ENCODE measurements at regions not wholly inside any gene's neighbourhood (a gene's known extent, or its start where the extent isn't known, plus 50 kb on each side); places are given as distances from the start of the nearest gene placed in this dataset.
"Not testable (repeated sequence)": the region's sequence is repeated elsewhere in the genome, so short reads cannot be mapped to it uniquely, and the experiment has no call there.

DNA sequence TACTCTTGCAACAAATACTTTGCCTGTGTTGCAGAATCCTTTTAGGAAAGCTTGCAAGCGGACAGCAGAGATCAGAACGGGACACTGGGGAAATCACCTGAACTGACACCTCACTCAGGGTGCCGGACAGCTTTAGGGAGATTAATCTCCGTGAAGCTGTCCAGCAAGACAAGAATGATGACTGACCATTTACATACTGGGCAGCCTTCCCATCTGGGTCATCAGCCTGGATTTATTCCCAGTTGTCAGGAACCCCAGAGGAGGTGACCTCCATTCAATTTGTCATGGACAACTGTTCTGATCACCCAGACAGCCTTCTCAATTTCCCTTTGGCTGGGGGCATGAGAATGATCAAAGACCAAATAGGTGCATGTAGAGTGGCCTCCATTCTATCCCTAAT, 93.0 kb upstream of the EGFL6 start:
- DNase-seq = no peak

DNA sequence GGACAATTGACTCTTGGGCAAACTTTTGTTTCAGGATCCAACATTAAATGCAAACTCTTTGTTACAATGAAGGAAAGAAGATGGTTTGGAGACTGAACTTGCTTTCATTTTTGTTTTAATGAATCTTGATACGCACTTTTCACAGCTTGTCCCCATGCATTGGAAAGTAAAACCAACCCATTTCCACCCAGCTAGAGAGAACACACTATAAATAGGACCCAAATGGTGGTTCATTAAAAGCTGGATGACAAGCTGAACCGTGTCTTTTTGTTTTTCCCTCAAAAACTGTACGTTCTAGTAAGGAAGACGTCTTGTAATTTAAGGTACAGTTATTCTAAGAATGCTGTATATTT, 95.3 kb upstream of the EGFL6 start:
- no peak for DNase-seq

DNA sequence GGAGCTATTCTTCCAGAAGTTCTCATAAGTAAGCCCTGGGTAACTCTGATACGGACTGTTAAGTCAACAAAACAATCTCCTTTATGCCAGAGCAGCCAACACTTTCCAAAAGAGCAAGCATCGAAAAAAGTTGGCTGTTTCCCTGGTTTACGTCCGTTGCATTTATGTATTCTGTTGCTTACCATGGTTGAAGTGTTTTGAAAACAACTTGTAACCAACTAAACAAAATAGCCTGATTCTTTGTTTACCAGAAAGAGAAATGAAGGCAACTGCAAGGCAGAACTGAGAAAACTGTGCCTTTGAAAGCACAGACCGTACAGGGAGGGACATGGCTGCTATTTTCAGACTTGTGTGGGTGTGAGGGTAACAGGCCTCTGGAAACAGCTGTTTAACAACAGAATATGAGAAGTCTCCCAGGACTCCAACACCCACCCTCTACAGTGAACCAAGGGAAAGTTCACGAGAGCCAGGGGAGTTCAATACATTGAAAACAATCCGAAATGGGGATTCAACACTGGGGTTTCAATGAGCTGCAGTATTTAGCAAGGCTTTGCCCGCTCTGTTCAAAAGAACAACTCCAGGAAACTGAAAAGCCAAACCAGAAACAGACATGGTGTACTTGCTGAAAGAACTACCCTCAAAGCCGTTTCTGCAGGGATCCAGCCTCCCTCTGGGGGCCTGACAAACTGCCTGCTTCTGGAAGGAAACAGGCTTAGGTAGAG, 95.8 kb upstream of the EGFL6 start:
- DNase-seq = no peak

DNA sequence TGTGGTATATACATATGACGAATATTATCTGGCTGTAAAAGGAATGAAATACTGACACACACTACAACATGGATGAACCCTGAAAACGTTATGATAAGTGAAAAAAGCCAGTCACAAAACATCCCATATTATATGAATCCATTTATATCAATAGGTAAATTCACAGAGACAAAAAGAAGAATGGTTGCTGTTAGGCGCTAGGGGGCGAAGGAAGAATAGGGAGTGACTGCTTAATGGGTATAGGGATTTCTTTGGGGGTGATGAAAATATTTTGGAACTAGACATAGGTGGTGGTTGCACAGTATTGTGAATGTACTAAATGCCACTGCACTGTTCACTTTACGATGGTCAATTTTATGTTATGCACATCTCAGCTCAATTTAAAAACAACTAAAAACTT, 96.4 kb upstream of the EGFL6 start:
- DNase-seq = no peak

DNA sequence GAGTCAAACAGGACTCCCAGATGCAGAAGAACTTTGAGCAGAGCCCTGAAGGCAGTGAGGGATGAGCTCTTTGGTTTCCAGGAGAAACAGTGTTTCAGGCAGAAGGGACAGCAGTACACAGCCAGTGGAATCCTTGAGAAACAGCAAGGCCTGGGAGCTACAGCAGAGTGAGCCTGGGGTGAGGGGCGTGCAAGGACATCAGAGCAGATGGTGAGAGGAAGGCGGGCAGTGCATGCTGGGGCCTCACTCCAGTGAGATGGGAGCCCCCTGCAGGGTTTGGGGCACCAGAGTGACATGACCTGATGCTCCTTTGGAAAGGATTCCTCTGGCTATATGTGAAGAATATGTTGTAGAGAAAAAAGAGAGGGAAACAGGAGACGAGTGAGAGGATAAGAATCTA, 98.1 kb upstream of the EGFL6 start:
- no peak for DNase-seq

DNA sequence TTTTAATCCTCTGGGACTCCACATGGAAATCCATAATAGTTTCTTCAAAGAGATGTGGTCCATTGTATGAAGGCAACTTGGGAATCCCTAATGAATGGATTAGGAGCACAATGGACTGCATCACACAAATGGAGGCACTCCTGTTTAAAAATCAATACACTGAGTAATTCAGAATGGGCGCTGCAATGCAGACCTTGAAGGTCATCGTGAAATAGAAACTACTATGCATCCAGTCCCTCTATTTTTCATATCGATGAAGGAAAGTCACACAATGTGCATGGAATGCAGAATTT, 98.8 kb upstream of the EGFL6 start:
- DNase-seq = no peak

DNA sequence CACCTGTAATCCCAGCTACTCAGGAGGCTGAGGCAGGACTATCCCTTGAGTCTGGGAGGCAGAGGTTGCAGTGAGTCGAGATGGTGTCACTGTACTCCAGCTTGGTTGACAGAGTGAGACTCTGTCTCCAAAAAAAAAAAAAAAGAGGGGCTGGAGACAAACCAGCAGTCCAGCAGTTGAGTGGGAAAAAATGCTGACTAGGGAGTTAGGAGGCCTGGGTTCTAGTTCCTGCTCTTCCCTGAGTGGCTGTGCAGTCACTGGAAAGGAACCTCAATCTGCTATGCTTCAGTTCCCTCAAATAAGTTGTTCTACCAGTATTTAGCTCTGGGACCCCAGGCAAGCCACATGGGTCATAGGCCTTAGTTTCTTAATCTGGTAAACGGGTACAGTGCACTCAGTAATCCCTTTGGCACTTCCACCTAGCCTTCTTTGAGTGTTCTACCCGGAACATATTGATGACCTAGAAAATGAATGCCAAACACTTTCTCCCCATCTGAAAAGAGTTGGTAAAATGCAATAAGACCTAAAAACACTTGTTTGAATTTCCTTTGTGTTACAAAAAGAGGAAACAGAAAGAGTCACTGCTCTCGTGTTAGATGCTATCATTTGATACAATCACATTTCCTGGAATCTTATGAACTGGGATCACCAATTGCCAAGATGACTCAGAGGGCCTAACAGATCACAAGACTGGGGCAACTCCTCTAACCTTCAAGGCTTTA, 99.3 kb upstream of the EGFL6 start:
- peak; percentile 29 for DNase-seq

DNA sequence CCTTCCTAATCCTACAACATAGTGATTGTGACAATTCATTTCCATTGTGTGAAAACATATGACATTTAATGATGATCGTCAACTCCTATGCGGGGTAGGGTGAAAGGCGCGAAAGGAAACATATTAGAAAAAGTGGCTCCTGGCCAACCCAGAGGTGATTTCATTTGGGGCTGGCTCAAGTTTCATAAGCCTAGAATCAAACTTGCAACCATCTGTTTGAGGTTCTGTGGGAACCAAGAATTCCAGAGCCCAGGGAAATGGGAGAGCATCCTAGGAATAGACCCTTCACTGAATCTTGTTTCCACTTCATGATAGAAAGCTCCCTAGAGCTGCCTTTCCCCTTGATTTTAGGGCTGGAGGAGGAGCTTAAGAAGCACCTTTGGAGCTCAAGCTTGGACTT, 101.3 kb upstream of the EGFL6 start:
- DNase-seq = no peak

DNA sequence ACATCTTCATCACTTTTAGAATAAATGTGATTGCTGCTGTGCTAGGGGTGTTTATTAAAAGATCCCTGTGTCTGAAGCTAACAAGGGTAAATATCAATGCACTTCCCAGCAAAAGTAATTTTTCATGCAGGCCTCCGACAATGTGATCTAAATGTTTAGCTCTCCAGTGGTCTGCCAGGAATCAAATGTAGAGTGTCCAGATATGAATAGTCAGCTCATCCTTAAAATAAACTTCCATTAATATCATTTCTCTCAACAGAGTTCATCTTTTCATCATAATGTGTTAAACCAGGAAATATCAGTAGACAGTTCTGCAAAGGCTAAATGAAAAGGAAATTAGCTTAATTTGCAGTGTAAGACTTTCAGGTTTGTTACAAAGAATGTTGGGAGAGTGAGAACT, 102.2 kb upstream of the EGFL6 start:
- no peak for DNase-seq

DNA sequence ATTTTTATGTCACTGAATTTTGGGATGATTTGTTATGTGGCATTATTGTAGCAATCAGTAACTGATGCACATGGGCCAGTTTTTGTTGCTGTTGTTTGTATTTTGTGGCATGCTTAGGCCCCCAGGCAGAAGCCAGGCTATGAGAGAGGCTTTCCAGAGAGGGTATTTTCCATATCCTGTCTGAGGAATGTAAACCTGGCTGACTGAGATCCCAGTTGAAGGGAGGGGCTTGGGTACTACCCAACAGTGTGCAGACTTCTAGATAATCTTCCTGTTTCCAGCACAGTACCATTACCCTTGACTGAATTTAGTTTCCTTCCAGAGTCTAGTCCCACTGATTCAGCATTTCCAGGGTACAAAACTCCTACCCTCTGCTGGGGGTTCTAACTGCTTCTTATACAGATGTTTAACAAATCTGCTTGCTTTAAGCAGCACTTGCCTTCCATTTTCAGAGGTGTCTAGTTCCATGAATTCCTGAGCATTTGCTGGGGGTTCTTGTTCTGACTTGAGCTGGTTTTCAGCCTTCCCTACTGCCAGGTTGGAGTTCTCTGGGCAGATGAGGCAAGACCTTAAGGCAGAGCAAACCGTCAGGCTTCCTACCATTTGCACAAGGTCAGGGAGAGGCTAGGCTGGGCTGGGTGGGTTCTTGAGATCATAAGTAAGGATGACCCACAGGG, 104.7 kb upstream of the EGFL6 start:
- no peak for DNase-seq

DNA sequence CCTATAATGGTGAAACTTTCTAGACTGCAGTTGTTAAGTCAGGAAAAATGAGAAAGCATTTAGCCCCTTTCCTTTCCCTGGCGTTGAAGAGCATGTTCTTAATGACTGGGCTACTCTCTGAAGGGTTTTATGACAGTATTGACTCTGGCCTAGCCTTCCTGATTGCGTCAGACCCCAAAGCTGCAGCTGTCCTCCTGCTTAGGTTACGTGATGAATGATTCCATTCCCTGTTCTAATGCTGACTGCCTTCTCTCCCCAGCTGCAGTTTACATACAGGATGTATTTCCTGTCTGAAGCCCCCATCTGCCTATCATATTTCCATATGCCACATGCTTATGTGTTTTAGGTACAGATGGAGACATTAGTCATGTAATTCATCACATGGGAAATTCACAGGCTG, 105.8 kb upstream of the EGFL6 start:
- DNase-seq = peak; percentile 21

DNA sequence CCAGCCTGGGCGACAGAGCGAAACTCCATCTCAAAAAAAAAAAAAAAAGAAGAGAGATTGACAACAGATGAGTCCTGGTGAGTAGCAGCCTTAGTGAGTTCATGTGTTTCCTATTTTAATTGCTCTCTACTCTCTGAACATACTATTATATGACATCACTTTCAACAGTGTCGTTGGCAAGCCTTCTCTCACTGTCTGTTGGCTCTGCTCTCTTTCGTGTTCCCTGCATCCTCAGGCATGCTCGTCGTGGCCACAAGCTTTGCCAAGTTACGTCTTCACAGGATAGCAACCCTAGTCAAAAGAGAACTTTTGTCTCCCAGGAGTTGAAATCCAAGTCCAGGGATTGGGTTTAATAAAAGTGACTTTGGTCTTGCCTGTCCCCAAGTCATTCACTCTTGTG, 117.1 kb upstream of the EGFL6 start:
- no peak for DNase-seq

DNA sequence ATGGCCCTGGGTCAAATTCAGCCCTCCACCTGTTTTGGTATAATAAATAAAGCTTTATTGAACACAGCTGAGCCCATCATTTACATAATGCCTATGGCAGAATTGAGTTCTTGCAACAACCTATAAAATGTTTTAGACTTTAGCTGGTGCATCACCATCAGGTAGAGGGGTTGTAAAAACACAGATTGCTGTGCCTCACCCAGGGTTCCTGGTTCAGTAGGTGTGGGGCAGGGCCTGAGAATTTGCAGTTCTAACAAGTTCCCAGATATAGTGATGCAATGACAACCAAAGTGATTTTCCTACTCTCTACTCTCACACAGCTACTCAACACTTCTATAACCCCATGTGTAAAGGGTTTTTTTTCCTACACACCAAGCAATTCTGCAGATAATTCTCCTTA, 120.0 kb upstream of the EGFL6 start:
- DNase-seq = no peak

DNA sequence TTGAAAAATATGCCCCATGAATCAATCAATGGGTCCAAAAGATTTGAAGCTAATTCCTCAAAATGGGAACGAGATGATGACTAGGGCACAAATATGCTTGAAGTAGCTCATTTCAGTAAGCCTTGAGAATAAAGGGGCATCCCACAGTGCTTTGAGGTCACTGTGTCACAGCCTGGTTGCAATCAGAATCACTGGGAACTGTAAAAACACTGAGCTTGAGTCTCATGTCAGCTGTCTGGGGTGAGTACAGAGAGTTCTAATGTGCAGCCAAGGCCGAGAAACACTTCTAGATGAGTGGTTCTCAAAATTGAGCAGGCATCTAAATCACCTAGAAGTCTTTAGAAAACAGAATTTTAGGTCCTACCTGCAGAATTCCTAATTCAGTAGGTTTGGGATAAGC, 120.5 kb upstream of the EGFL6 start:
- DNase-seq = no peak

DNA sequence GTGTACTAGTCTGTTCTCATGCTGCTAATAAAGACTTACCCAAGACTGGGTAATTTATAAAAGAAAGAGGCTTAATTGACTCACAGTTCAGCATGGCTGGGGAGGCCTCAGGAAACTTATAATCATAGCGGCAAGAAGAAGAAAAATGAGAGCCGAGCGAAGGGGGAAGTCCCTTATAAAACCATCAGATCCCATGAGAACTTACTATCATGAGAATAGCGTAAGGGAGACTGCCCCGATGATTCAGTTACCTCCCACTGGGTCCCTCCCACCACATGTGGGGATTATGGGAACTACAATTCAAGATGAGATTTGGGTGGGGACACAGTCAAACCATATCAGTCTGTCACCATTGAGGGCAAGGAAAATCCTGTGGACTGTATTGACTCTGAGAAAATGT, 121.8 kb upstream of the ATXN3L start:
- not testable (repeated sequence) for DNase-seq

DNA sequence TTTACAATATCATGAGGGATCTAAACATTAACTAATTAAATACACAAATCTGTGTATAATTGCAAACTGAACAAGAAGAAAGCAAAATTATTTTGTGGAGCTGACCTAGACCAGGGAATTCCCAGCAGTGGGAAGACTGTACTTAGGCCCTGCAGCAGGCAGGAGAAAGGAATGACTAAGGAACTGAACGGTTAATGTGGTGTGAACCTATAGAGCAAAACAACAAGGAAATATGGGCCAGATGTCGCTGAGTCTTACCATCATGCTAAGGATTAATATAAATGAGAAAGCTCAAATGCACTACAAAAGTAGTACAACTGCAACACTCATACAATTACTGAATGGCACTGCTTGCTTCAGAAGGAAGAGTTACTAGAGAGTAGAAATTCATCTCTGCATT, 120.3 kb upstream of the ATXN3L start:
- no peak for DNase-seq

DNA sequence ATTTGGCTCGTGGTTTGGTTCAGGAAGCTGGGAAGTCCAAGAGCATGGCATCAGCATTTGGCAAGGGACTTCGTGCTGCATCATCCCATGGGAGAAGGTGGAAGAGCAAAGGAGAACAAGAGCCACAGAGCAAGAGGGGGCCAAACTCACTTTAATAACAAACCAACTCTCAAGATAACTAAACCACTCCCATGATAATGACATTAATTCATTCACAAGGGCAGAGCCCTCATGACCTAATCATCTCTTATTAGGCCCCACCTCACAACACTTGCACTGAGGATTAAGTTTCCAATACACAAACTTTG, 113.4 kb upstream of the ATXN3L start:
- no peak for DNase-seq

DNA sequence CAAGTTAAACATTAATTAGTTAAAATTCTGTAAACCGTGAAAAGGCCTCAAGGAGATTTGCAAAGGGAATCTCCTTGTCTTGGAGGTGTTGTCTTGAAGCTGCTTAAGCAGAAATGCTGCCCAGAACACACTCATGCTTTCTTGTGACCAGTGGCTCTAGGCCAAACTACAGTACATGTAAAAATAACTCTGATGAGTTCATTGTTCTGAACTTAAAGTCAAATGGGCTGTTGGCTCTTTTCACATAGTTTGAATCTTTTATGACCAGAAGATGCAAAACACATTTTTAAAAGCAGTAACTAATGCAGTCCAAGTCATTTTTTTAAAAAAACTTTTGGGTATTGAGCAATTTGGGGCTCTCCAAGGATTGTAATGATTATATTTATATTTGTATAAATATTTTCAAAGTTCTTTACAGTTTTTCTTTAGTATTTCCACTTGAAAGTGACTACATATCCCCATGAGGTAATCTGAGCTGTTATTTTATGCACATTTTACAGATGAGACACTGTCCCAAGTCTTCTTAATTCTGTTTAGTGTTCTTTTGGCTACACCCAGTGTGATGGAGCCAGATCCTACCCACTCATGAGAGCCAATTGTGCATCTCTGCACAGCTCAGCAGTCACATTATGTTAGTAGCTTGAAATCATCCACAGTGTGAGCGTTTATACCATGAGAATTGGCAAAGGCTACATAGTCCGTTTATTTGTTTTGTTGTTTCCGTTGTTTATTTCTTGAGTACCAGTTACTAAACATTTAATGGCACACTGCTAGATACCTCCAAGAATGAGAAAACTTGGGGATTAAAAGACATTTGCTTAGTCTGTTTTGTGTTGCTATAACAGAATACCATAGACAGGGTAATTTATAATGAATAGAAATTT, 112.8 kb upstream of the ATXN3L start:
- DNase-seq = no peak

DNA sequence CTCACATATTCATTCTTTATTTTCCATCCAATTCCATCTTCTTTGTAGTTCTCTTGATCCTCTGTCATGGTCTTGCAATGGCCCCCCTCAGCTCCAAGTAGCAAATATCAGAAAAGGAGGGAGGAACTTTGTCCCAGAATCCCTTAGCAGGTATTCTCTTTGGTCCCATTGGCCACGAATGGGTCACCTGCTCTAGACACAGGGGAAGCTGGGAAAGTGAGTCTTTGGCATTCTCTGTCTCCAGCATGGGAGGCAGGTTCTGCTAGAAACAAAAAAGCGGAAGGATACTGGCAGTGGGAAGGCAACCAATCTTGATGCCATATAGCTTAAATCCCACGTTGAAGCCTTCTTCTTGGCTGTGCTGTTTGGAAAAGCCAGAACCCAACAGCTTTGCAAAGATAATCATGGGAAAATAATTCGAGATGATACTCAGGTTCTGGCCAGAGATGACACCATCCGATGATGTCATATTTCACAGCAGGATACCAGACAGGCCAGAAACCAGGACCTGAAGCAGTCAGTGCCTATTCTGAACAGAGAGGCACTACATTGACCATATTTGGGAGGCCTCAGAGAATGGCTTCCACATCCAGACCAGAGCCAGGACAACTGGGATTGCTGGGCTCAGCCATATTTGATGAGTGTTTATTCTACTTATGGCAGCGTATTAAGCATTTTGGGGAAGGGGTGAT, 110.4 kb upstream of the ATXN3L start:
- no peak for DNase-seq

DNA sequence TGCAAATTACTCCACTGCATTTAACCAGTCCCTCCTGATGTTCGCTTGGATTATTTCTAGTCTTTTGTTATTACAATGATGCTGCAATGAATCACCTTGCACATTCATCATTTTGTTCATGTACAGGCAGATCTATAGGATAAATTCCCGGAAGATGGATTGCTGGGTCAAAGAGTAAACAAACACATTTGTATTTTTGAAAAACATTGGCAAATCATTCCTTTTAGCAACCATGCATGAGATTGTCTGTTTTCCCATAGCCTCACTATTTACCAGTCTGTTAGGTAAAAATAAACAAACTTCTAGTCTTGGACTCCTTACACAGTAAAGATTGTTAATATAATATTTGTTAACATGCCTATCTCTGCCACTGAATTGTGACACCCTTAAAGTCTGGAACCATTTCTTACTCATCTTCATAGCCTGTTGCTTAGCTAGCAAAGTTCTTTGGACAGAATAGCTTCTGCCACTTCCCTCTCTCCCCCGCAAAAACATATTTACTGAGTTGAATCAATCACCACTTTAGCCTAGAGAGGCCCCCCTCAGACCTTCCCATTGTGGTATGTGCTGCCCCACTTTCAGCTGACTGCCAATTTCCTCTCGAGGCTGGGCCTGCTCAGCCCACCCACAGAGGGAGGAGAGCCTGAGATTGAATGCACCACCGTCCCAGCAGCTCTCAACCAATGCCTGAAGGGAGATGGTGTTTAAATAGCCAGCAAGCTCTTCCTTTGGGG, 108.4 kb upstream of the ATXN3L start:
- DNase-seq = no peak

DNA sequence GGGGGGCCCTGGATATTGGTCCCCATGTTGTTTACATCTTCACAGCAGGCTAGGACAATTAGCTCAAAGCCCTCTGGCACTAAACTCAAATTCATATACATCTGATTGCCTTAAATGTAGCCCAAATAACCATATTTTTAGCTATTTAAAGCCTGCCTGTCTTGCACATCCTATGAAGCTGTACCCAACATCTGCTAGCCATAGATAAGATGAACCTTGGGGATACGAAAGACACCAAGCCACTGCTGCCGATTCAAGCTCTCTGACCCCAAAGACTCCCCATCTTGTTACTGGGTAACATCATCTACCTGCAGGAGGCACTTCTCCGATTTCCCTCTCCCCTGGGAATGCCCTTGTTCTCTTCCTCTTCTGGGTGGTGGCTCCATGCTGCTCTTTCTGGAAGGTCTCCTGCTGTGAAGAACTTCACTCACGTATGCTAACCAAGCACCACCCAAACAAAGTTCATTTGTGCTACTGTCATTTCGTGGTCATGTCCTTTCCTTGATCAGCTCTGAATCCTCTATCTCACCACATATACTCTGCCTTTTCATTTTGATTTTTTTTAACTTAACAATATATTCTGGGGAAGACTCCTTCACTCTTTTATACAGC, 107.7 kb upstream of the ATXN3L start:
- DNase-seq = peak; percentile 42
